ENCODE measurements at regions not wholly inside any gene's neighbourhood (a gene's known extent, or its start where the extent isn't known, plus 50 kb on each side); places are given as distances from the start of the nearest gene placed in this dataset.

DNA sequence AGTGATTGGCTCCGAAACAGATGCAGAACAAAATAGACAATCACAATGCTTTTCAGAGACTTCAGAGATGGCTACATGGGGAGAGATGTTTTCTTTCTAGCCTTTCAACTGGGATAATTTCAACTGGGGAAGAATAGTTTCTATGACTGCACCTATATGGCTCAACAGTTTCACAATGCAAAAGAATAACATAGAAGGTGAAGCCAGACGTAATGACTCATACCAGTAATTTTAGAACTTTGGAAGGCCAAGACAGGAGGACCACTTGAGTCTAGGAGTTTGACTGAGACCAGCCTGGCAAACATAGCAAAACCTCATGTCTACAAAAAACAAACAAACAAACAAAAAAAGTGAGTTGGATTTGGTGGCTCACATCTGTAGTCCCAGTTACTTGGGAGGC is 180.2 kb upstream of the CHL1 start:
- TF ChIP-seq, protein P1, sequence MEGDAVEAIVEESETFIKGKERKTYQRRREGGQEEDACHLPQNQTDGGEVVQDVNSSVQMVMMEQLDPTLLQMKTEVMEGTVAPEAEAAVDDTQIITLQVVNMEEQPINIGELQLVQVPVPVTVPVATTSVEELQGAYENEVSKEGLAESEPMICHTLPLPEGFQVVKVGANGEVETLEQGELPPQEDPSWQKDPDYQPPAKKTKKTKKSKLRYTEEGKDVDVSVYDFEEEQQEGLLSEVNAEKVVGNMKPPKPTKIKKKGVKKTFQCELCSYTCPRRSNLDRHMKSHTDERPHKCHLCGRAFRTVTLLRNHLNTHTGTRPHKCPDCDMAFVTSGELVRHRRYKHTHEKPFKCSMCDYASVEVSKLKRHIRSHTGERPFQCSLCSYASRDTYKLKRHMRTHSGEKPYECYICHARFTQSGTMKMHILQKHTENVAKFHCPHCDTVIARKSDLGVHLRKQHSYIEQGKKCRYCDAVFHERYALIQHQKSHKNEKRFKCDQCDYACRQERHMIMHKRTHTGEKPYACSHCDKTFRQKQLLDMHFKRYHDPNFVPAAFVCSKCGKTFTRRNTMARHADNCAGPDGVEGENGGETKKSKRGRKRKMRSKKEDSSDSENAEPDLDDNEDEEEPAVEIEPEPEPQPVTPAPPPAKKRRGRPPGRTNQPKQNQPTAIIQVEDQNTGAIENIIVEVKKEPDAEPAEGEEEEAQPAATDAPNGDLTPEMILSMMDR (IDR thresholded peaks at IDR 0.05; ENCODE audit: low read depth, low read length): no peak
- TF ChIP-seq EZH2phosphoT487 (IDR thresholded peaks at IDR 0.05; ENCODE audit: low read depth): no peak

All from OCI-LY3 (cell line).